ENCODE measurements at regions not wholly inside any gene's neighbourhood (a gene's known extent, or its start where the extent isn't known, plus 50 kb on each side); places are given as distances from the start of the nearest gene placed in this dataset.
"Not testable (repeated sequence)": the region's sequence is repeated elsewhere in the genome, so short reads cannot be mapped to it uniquely, and the experiment has no call there.

DNA sequence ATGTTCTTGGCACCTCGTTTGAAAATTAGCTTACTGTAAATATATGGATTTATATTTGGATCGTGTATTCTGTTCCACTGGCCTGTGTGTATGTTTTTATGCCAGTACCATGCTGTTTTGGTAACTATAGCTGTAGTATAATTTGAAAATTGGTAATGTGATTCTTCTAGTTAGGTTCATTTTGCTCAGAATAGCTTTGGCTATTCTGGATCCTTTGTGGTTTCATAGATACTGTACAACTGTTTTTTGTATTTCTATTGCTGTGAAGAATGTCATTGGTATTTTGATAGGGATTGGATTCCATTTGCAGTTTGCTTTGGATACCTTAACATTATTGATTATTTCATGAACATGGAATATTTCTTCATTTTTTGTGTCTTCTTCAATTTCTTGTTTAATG lies 490.2 kb downstream of the BRINP3 start:
- Mint-ChIP-seq H3K9me3 (peaks cover 5 to 29% (median 15%) of the 10 kb centered on the region in 8 donors), H3K4me1 (no peaks in the 10 kb centered on the region), H3K4me3 (no peak overlapping the region), H3K27ac (no peak overlapping the region), H3K36me3 (no peaks in the 10 kb centered on the region), H3K27me3 (no peaks in the 10 kb centered on the region)
- H3K4me1 ChIP-seq (ENCODE audit: insufficient read depth, low read length): no peaks in the 10 kb centered on the region
- intact Hi-C loops (cut with micrococcal nuclease): no loop called here
- H3K9me3 ChIP-seq (ENCODE audit: control insufficient read depth in 1 of 2, low read length in 2 of 2): no peaks in the 10 kb centered on the region
- ChIA-PET POLR2A (ENCODE audit: partially characterized antibody) (no interaction called here), CTCF (ENCODE audit: partially characterized antibody) (no interaction called here)
- no peaks in the 10 kb centered on the region for H3K36me3 ChIP-seq (ENCODE audit: insufficient read depth, low read length)
- no peak overlapping the region for H3K4me3 ChIP-seq (ENCODE audit: low read length in 2 of 2)
- no peaks in the 10 kb centered on the region for H3K27me3 ChIP-seq (ENCODE audit: insufficient read depth, low read length)
- DNase-seq: no peak
- H3K27ac ChIP-seq (ENCODE audit: low read depth, low read length): no peak overlapping the region

DNA sequence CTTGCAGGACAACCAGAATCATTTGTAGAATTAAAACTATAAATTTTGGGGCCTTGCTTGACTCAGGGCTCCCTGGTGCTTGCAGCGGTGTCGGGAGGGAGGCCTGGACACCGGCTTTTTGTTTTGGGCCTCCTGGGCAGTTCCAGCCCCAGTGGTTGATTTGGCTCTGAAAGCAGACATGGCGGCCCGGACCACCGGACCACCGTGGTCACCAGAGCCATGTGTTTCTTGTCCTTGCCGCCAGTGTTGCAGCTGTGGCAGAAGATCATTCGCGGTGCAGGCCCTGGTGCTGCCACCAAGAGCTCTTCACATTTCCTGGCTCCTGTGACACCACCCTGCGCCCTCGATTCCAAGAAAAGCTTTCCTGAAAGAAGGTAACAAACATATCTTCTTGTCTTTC lies 484.8 kb downstream of the BRINP3 start:
- no peak overlapping the region for H3K4me3 ChIP-seq (ENCODE audit: low read length in 2 of 2)
- H3K27me3 ChIP-seq (ENCODE audit: insufficient read depth, low read length): no peaks in the 10 kb centered on the region
- POLR2A ChIA-PET (ENCODE audit: partially characterized antibody): no interaction called here
- no peak overlapping the region for H3K27ac ChIP-seq (ENCODE audit: low read depth, low read length)
- Mint-ChIP-seq H3K9me3 (peaks cover 2 to 34% (median 18%) of the 10 kb centered on the region in 8 donors), H3K27me3 (no peaks in the 10 kb centered on the region), H3K27ac (no peak overlapping the region), H3K4me3 (no peak overlapping the region), H3K36me3 (no peaks in the 10 kb centered on the region), H3K4me1 (no peaks in the 10 kb centered on the region)
- intact Hi-C loops (cut with micrococcal nuclease): no loop called here
- no peaks in the 10 kb centered on the region for H3K36me3 ChIP-seq (ENCODE audit: insufficient read depth, low read length)
- H3K4me1 ChIP-seq (ENCODE audit: insufficient read depth, low read length): no peaks in the 10 kb centered on the region
- no peak for DNase-seq
- CTCF ChIA-PET (ENCODE audit: partially characterized antibody): no interaction called here
- H3K9me3 ChIP-seq (ENCODE audit: control insufficient read depth in 1 of 2, low read length in 2 of 2): no peaks in the 10 kb centered on the region

DNA sequence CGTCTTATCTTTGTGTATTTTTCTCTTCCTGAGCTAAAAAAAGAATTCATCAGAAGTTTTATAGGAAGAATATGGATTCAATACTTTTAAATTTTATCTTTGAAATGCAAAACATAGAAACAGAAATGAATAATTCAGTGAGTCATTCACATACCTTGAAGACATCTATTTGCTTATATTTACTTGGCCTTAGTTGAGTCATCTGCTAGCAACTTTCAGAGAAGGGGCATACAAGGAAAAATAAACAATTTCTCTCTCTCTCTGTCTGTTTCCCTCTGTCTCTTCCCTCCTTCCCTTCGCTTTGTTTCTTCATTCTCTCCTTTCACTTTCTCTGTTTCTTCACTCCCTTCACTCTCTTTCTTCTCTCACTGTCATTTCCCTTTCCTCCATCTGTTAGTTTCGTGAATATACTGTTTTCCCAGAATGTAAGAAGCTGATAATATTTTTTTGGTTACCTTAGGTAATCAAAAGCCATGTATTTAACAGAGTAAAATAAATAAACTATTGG lies 477.2 kb downstream of the BRINP3 start:
- ChIA-PET CTCF (ENCODE audit: partially characterized antibody) (no interaction called here), POLR2A (ENCODE audit: partially characterized antibody) (no interaction called here)
- Mint-ChIP-seq H3K4me1 (no peaks in the 10 kb centered on the region), H3K36me3 (no peaks in the 10 kb centered on the region), H3K4me3 (no peak overlapping the region), H3K9me3 (peaks cover 3 to 17% (median 5%) of the 10 kb centered on the region in 8 donors), H3K27me3 (no peaks in the 10 kb centered on the region), H3K27ac (no peak overlapping the region)
- DNase-seq: no peak
- H3K36me3 ChIP-seq (ENCODE audit: insufficient read depth, low read length): no peaks in the 10 kb centered on the region
- H3K9me3 ChIP-seq (ENCODE audit: control insufficient read depth in 1 of 2, low read length in 2 of 2): no peaks in the 10 kb centered on the region
- no peak overlapping the region for H3K27ac ChIP-seq (ENCODE audit: low read depth, low read length)
- H3K4me3 ChIP-seq (ENCODE audit: low read length in 2 of 2): no peak overlapping the region
- intact Hi-C loops (cut with micrococcal nuclease): no loop called here
- H3K27me3 ChIP-seq (ENCODE audit: insufficient read depth, low read length): no peaks in the 10 kb centered on the region
- H3K4me1 ChIP-seq (ENCODE audit: insufficient read depth, low read length): no peaks in the 10 kb centered on the region

DNA sequence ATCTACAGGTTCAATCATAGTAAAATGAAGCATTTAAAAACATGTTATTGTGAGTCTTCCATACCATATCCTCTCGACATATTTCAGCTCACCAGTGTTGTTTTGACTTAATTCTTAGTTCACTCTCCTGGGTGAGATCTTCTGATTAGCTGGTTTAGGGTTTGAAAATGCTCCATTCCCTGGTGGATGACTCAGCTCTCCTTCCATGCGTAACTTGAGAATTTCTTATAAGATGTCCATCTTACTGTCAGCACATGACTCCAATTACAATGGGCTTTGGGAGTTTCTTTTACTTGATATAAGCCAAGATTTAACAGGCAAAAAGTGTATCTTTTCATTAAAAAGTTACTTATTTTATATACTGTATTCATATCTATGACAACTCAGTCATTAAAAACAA lies 476.5 kb downstream of the BRINP3 start:
- no peaks in the 10 kb centered on the region for H3K36me3 Mint-ChIP-seq
- DNase-seq: no peak
- H3K9me3 Mint-ChIP-seq: peaks cover 3 to 18% (median 7%) of the 10 kb centered on the region in 8 donors
- no peaks in the 10 kb centered on the region for H3K27me3 ChIP-seq (ENCODE audit: insufficient read depth, low read length)
- H3K4me1 ChIP-seq (ENCODE audit: insufficient read depth, low read length): no peaks in the 10 kb centered on the region
- H3K4me3 ChIP-seq (ENCODE audit: low read length in 2 of 2): no peak overlapping the region
- no peaks in the 10 kb centered on the region for H3K4me1 Mint-ChIP-seq
- no peak overlapping the region for H3K27ac ChIP-seq (ENCODE audit: low read depth, low read length)
- ChIA-PET CTCF (ENCODE audit: partially characterized antibody) (no interaction called here), POLR2A (ENCODE audit: partially characterized antibody) (no interaction called here)
- no peak overlapping the region for H3K27ac Mint-ChIP-seq
- H3K9me3 ChIP-seq (ENCODE audit: control insufficient read depth in 1 of 2, low read length in 2 of 2): no peaks in the 10 kb centered on the region
- H3K27me3 Mint-ChIP-seq: no peaks in the 10 kb centered on the region
- intact Hi-C loops (cut with micrococcal nuclease): no loop called here
- no peak overlapping the region for H3K4me3 Mint-ChIP-seq
- H3K36me3 ChIP-seq (ENCODE audit: insufficient read depth, low read length): no peaks in the 10 kb centered on the region

DNA sequence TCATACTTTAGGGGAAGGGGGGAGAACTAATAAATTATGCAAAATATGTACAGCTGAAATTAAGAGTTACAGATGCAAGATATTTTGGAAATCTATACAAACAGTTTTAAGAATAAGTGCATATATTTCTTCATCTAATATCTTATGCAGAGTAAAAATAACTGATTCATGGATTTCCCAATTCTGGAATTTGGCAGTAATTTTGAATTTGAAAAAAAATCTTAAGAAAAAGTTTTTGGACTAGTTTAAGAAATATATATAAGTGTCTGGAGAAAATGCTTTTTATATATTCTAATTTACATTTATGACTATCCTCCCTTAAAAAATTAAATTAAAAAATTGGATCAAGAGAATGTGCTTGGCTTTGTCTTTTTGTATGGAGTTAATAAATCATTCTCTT lies 474.3 kb downstream of the BRINP3 start:
- ChIA-PET POLR2A (ENCODE audit: partially characterized antibody) (no interaction called here), CTCF (ENCODE audit: partially characterized antibody) (no interaction called here)
- Histone ChIP-seq H3K9me3 (ENCODE audit: control insufficient read depth in 1 of 2, low read length in 2 of 2) (no peaks in the 10 kb centered on the region), H3K4me3 (ENCODE audit: low read length in 2 of 2) (no peak overlapping the region), H3K4me1 (ENCODE audit: insufficient read depth, low read length) (no peaks in the 10 kb centered on the region), H3K36me3 (ENCODE audit: insufficient read depth, low read length) (no peaks in the 10 kb centered on the region), H3K27me3 (ENCODE audit: insufficient read depth, low read length) (no peaks in the 10 kb centered on the region), H3K27ac (ENCODE audit: low read depth, low read length) (no peak overlapping the region)
- no peak overlapping the region for H3K27ac Mint-ChIP-seq
- H3K4me1 Mint-ChIP-seq: no peaks in the 10 kb centered on the region
- H3K36me3 Mint-ChIP-seq: no peaks in the 10 kb centered on the region
- no peaks in the 10 kb centered on the region for H3K27me3 Mint-ChIP-seq
- intact Hi-C loops (cut with micrococcal nuclease): no loop called here
- H3K4me3 Mint-ChIP-seq: no peak overlapping the region
- DNase-seq: no peak
- peaks cover 0 to 19% (median 8%) of the 10 kb centered on the region in 8 donors for H3K9me3 Mint-ChIP-seq

DNA sequence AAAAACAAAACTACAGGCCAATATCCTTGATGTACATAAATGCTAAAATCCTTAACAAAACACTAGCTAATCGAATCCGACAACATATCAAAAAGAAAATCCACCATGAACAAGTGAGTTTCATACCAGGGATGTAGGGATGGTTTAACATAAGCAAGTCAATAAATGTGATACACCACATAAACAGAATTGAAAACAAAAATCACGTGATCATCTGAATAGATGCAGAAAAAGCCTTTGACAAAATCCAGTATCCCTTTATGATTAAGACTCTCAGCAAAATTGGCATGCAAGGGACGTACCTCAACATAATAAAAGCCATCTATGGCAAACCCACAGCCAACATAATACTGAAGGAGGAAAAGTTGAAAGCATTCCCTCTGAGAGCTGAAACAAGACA lies 466.1 kb downstream of the BRINP3 start:
- no peaks in the 10 kb centered on the region for H3K4me1 ChIP-seq (ENCODE audit: insufficient read depth, low read length)
- no peak for DNase-seq
- no peak overlapping the region for H3K27ac ChIP-seq (ENCODE audit: low read depth, low read length)
- H3K4me3 ChIP-seq (ENCODE audit: low read length in 2 of 2): no peak overlapping the region
- Mint-ChIP-seq H3K4me1 (no peaks in the 10 kb centered on the region), H3K4me3 (no peak overlapping the region), H3K36me3 (no peaks in the 10 kb centered on the region), H3K27me3 (no peaks in the 10 kb centered on the region), H3K27ac (no peak overlapping the region), H3K9me3 (peaks cover 2 to 50% (median 8%) of the 10 kb centered on the region in 8 donors)
- no peaks in the 10 kb centered on the region for H3K27me3 ChIP-seq (ENCODE audit: insufficient read depth, low read length)
- H3K36me3 ChIP-seq (ENCODE audit: insufficient read depth, low read length): no peaks in the 10 kb centered on the region
- no peaks in the 10 kb centered on the region for H3K9me3 ChIP-seq (ENCODE audit: control insufficient read depth in 1 of 2, low read length in 2 of 2)
- ChIA-PET CTCF (ENCODE audit: partially characterized antibody) (no interaction called here), POLR2A (ENCODE audit: partially characterized antibody) (no interaction called here)
- intact Hi-C loops (cut with micrococcal nuclease): no loop called here

DNA sequence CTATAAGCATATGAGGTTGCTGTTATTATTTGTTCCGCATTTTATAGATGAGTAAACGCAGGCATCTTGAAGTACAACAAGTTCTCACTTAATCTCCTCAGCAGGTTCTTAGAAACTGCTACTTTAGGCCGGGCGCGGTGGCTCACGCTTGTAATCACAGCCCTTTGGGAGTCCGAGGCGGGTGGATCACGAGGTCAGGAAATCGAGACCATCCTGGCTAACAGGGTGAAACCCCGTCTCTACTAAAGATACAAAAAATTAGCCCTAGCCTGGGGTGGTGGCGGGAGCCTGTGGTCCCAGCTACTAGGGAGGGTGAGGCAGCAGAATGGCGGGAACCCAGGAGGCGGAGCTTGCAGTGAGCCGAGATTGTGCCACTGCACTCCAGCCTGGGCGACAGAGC lies 458.5 kb downstream of the BRINP3 start:
- H3K36me3 ChIP-seq (ENCODE audit: insufficient read depth, low read length); POLR2A ChIA-PET (ENCODE audit: partially characterized antibody); H3K27me3 Mint-ChIP-seq; CTCF ChIA-PET (ENCODE audit: partially characterized antibody); H3K4me3 Mint-ChIP-seq; H3K27me3 ChIP-seq (ENCODE audit: insufficient read depth, low read length); H3K4me1 Mint-ChIP-seq; intact Hi-C loops (cut with micrococcal nuclease); DNase-seq; H3K27ac ChIP-seq (ENCODE audit: low read depth, low read length); H3K9me3 ChIP-seq (ENCODE audit: control insufficient read depth in 1 of 2, low read length in 2 of 2); H3K36me3 Mint-ChIP-seq; H3K4me1 ChIP-seq (ENCODE audit: insufficient read depth, low read length); H3K4me3 ChIP-seq (ENCODE audit: low read length in 2 of 2); H3K27ac Mint-ChIP-seq: not testable (repeated sequence)
- peaks cover 0 to 19% (median 9%) of the 10 kb centered on the region in 8 donors for H3K9me3 Mint-ChIP-seq

DNA sequence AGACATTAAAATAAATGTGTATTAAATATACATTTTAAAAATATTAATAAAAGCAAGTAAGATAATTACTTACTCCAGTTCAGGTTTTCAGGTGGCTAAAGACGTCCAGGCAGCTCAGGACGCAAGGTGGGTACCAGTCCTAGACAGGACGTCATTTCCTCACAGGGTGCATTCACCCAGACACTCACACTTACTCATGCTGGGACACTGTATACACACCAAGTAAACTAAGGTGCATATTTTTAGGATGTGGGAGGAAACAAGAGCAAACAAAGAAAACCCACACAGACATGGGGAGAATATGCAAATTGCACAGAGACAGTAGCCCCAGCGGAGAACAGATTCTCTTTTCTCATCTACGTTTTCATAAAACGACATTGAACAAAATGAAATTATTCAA lies 457.9 kb downstream of the BRINP3 start:
- Mint-ChIP-seq H3K4me3 (no peak overlapping the region), H3K36me3 (no peaks in the 10 kb centered on the region), H3K27ac (no peak overlapping the region), H3K27me3 (no peaks in the 10 kb centered on the region), H3K9me3 (peaks cover 0 to 16% (median 8%) of the 10 kb centered on the region in 8 donors), H3K4me1 (no peaks in the 10 kb centered on the region)
- Histone ChIP-seq H3K36me3 (ENCODE audit: insufficient read depth, low read length) (no peaks in the 10 kb centered on the region), H3K4me1 (ENCODE audit: insufficient read depth, low read length) (no peaks in the 10 kb centered on the region), H3K4me3 (ENCODE audit: low read length in 2 of 2) (no peak overlapping the region), H3K27me3 (ENCODE audit: insufficient read depth, low read length) (no peaks in the 10 kb centered on the region), H3K9me3 (ENCODE audit: control insufficient read depth in 1 of 2, low read length in 2 of 2) (no peaks in the 10 kb centered on the region), H3K27ac (ENCODE audit: low read depth, low read length) (no peak overlapping the region)
- ChIA-PET CTCF (ENCODE audit: partially characterized antibody) (no interaction called here), POLR2A (ENCODE audit: partially characterized antibody) (no interaction called here)
- no peak for DNase-seq
- intact Hi-C loops (cut with micrococcal nuclease): no loop called here
